Choroid plexus epithelial cell (primary cell): ENCODE measurements at regions not wholly inside any gene's neighbourhood (a gene's known extent, or its start where the extent isn't known, plus 50 kb on each side); places are given as distances from the start of the nearest gene placed in this dataset.

Source experiments
- DNase-seq: peaks from one replicate; pipeline ENCODE4 v3.0.0-alpha.2; 2010; ENCODE audit warnings: low read depth
- H3K4me3 ChIP-seq: 2 replicates; pipeline ENCODE4 v1.5.1; 2011; ENCODE audit warnings: low read depth, mild to moderate bottlenecking, control low read depth, low read length, moderate library complexity
- TF ChIP-seq, protein P1 (sequence below): conservative IDR thresholded peaks from 2 replicates; pipeline ENCODE4 v1.5.1; 2011; ENCODE audit warnings: low read depth, mild to moderate bottlenecking, control low read depth, inconsistent platforms, low read length, moderate library complexity

DNA sequence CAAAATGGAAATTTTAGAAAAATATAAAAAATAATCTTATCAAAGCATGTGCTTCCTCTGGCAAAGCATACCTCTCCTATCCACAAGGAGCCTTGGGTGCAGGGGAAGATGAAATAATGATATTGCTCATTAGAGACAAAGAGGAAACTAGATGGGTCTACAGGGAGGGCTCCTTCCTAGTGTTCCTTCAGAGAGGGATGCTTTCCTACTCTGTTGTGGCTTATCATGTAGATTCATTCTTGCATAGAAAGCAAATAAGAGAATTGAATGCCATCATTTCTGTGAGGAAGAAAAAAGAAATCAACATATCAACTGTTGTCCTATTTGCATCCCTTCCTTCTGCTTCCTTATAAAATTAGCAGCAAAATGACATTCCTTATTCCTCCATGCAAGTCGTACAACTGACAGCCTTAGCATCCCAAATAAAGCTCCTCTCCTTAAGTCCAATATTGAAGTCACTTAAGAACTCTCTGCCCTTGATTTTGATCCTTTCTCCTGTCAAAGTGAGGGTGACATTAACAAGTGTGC is 543.9 kb upstream of the PLXNA2 start:
- no peak for DNase-seq
- TF ChIP-seq, protein P1, sequence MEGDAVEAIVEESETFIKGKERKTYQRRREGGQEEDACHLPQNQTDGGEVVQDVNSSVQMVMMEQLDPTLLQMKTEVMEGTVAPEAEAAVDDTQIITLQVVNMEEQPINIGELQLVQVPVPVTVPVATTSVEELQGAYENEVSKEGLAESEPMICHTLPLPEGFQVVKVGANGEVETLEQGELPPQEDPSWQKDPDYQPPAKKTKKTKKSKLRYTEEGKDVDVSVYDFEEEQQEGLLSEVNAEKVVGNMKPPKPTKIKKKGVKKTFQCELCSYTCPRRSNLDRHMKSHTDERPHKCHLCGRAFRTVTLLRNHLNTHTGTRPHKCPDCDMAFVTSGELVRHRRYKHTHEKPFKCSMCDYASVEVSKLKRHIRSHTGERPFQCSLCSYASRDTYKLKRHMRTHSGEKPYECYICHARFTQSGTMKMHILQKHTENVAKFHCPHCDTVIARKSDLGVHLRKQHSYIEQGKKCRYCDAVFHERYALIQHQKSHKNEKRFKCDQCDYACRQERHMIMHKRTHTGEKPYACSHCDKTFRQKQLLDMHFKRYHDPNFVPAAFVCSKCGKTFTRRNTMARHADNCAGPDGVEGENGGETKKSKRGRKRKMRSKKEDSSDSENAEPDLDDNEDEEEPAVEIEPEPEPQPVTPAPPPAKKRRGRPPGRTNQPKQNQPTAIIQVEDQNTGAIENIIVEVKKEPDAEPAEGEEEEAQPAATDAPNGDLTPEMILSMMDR = no peak

GRCh38 chr1:208791456-208791855 is 547.3 kb upstream of the PLXNA2 start:
- H3K4me3 ChIP-seq = no peak overlapping the region
- TF ChIP-seq, protein P1 = no peak
- DNase-seq = peak; percentile 4

More for the DNA sequence above, 543.9 kb upstream of the PLXNA2 start:
- H3K4me3 ChIP-seq = no peak overlapping the region

- TF ChIP-seq, protein P1 = no peak
- DNase-seq = no peak
- no peak overlapping the region for H3K4me3 ChIP-seq
Observed at GRCh38 chr1:208793861-208794345, 549.7 kb upstream of the PLXNA2 start.

- TF ChIP-seq, protein P1 = no peak
- H3K4me3 ChIP-seq = no peak overlapping the region
- DNase-seq = no peak
Observed at GRCh38 chr1:208799186-208799585, 555.0 kb upstream of the PLXNA2 start.

DNA sequence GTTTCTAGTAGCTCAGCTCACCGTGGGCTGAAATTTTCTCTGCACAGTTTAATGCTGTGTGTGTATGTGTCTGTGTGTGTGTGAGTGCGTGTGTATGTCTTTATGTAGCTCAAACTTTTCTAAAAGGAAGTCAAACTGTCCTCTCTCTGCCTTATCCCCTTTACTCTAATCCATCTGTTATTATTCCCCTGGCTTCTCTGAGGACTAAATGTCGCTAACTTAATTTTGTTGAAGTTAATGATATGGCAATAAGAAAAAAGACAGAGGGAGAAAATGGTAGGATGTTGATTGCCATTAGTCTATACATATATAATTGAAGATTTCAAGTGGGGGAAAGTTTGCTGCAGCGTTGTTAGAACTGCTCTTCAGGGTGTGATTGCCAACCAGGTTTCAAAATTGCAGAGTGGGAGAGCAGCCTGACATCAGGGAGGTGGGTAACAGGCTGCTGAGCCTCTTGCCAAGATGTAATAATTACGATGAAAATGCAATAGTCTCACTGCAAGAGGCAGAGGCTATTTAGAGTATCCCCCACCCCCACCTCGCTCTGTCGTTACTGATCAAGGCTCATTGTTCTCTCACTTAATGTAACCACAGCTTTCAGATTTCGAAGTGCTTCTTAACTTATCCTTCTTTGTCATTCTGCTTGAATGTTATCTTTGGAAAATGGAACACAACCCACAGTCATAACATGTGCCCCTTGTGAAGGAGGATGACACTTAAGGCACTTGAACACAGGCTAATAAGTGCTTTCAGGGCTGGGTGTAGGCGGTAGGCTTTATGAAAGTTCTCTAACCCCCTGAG is 559.0 kb upstream of the PLXNA2 start:
- no peak overlapping the region for H3K4me3 ChIP-seq
- TF ChIP-seq, protein P1 = no peak
- no peak for DNase-seq

DNA sequence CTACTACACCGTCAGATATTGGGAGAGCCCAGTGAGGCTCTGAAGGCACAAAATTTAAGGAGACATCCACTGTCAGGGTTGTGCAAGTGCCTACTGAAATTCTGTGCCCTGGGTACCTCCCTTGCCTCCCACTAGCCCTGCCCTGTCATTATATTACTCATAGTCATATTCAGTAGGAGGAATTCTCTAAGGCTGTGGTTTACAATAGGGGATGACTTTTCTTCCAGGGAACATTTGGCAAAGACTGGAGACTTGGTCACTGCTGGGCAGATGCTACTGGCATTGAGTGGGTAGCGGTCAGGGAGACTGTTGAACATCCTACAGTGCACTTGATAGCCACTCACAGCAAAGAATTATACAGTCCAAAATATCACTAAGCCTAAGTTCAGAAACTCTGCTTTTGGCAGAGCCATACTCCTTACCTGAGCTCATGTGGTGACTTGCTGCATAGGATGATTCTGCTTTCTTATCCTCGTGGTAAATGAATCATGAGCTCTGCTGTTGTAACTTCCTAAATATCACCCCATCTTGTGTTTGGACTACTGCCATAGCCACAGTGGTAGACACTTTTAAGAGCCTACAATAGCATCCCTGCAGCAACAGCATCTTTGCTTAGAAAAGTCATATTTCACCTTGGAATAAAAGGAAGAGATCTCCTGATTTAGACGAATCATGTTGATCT is 563.4 kb upstream of the PLXNA2 start:
- TF ChIP-seq, protein P1 = no peak
- no peak for DNase-seq
- no peak overlapping the region for H3K4me3 ChIP-seq
